GM21390 (cell line): ENCODE measurements at regions not wholly inside any gene's neighbourhood (a gene's known extent, or its start where the extent isn't known, plus 50 kb on each side); places are given as distances from the start of the nearest gene placed in this dataset.
"Not testable (repeated sequence)": the region's sequence is repeated elsewhere in the genome, so short reads cannot be mapped to it uniquely, and the experiment has no call there.

Experiments
- ATAC-seq: cut with Tn5 transposase; IDR thresholded peaks from one replicate; pipeline ENCODE4 v1.9.1; 2021; ENCODE audit not compliant: unreplicated experiment

DNA sequence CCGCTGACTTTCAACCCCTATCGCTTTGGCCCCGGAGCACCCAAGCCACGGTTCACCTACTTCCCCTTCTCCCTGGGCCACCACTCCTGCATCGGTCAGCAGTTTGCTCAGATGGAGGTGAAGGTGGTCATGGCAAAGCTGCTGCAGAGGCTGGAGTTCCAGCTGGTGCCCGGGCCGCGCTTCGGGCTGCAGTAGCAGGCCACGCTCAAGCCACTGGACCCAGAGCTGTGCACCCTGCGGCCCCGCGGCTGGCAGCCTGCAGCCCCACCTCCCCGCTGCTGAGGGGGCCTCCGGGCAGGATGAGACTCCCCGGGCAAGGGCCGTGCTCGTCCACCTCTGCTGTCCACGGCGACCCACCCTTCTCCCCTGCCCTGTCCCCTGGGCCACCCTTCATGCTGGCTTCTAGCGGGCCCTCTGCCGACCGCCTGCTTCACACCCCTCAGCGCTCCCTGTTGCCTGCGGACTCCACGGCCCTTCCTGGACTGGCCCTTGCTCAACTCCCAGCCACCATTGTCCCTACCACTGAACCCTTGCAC lies 92.2 kb upstream of the TRABD2B start:
- ATAC-seq, result no peak

DNA sequence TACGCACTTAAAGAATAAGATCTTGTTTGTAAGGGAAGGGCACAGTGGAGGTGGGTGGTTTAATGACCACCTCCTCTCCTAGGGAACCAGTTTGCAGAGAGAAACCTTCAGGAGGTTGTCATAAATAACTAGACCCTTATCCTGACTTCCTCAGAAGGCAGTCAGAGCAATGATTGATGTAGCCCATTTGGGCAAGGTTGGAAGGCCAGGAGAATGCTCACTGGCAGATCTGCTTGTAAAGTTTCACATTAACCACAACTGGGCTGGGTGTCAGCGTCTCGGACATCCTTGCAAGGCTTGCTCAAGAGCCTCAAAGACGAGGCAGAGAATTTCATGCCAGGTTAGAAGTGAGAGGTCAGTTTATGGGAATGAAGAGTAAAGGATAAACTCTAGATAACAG lies 87.6 kb upstream of the TRABD2B start:
- ATAC-seq, result no peak

DNA sequence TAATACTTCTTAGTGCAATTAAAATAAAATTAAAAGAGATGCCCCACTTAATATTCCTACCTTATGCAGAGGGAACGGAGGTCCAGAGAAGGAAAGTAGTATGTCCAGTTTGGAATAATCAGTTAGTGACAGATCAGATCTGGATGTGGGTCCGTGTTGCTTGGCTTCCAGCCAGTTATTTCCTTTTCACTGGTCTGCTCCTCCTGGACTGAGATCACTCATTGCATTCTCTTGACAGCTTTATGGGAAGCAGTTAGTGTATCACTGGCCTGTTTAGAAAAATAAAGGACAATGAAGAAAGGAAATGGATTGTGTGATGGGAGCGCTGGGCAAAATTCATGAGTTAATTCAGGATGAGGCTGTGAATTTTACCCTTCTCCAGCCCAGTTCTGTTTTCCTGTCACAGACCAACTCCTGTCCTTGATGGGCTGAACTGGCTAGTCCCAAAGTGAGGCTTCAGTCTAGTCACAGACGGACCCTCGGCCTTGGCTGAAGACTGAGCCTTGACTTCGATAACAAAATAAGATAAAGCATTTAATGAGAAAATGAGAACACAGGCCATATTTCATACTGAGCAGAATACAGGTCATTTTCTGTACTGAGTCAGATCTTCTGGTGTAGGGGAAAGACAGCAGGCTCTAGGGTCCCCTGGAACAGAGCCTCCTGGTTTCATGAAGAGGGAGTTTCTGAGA lies 85.2 kb upstream of the TRABD2B start:
- ATAC-seq, result no peak

DNA sequence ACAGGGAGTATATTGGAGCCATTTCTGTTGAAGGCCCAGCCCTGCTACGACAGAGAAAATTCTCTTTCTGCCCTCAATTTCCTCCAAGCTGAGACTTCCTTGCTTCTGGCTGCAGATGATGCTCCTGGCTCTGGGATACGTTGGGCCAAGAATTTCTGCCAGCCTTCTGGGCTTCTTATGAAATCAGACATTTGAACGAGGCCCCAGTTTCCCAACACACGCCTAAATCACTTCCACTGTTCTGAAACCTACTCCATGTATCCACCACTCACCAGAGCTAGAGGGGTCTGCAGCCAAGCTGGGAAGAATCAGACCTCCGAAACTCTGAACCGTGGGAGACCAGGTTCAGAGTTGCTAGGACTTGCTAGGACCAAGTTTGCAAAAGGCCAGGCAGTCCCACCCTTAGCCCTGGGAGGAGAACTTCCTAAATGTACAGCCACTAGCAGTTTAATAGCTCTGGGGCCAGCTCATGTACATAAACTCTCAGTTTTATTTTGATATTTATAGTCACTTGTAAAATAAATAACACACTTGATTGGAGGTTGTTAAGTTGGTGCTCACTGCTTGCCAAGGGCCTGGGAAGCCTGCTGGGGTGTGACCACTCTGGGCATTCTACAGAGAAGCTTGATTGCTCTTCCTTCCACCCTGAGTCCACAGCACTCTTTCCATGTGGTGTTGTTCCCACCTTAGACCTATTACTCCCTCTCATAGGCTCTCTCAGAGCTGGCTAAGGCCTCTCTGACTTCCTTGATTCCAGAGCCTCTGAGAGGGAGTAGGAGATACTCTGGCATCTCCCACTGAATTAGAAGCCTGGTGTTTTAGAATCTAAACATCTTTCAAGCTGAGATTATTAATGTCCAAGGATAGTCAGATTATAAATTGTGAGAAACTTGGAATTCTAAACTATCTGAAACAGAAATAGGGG lies 83.4 kb upstream of the TRABD2B start:
- ATAC-seq, result no peak

DNA sequence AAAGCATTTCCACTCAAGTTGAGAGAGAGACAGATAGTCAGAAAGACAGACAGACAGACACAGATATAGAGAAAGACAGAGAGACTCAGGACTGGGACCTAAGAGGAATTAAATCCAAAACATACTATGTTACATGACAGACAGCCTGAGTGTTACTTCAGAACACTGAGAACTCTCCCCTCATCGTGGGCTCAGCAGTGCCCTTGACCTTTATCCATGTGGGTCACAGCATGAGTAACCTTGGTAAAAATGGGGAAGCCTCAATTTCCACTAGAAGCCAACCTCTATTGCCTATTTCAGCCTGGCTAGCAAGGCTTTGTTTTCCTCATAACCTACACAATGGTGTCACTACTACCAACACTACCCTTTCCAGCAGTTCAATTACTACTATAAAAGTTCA lies 81.9 kb upstream of the TRABD2B start:
- no peak for ATAC-seq

DNA sequence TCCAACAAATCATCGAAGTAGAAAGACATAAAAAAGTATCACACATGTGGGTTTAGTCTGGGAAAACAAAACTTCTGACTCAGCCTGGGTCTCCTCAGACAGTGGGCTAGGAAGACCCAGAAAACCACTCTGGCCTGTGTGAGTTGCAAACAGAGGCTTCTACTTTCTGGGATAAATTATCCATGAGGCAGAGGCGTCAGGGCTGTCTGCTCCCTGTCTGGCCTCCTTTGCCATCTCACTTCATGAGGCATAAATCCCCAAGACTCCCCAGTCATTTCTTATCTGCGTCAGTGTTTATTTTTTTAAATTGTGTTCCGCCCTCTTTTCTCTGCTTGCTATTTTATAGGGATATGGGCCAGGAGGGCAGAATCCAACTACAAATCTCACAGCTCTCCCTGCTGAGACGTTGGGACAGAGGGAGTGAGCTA lies 80.6 kb upstream of the TRABD2B start:
- no peak for ATAC-seq

DNA sequence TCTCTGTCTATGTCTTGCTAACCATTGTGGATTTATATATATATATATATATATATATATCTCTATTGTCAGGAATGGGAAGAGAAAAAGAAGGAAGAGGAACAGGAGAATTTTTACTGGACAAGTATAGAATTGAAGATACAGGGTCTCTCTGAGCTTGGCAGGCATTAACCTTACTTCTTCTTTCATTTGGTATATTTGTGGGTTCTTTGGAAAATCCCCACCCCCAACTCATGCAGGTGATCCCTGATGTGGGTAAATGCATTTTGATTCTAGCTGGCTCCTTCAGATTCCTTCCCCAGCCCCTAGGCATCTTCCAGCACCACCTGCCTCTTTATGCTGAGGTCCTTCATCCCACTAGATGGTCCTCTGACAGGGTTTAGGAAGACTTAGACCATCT lies 78.8 kb upstream of the TRABD2B start:
- no peak for ATAC-seq

DNA sequence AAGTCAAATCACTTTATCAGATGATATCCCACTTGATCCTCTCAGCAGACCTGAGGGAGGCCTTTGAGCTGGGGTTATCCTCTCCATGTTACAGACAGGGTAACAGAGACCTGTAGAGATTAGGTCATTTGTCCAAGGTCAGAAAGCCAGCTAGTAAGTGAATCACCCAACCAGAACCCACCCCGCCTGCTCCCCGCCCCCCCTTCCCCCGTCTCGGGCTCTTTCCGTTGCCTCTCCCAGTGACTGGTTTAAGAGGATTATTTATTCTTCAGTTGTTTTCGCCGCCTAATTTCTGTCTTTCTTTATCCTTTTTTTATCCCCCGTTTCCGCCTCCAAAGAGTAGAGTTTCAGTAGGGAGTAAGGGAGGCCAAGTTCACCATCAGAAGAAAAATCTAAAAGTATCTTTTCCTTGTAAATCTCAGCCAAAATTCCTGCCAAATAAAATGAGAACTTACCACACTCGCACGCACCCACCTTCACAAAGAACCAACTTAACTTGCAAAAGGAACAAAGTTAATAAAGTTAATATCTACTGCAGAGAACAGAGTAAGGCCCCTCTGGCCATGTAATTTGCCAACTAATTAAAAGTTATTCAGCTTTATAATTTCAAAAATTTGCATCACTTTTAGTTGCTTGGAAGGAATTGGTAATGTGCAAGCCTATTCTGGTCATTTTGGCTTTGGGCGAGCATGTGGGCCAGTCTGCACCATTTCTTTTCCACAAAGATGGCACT lies 76.8 kb upstream of the TRABD2B start:
- ATAC-seq, result no peak

DNA sequence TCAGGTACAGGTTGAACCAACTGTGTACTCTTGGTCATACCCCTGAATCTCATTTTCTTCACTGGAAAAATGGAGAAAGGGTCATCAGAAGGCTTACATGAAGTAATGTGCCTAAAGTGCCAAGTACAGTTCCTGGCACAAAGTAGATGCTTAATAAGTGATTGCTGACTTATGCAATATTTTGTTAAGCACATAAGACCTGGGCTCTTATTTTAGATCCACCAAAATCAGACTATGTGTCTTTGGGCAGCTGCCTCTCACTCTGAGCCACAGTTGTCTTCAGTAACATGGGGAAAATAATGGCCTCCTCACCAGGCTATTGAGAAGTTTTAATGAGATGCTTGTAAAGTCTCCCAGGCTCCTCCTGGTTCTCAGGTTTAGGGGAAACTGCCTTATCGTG lies 74.3 kb upstream of the TRABD2B start:
- ATAC-seq, result no peak

DNA sequence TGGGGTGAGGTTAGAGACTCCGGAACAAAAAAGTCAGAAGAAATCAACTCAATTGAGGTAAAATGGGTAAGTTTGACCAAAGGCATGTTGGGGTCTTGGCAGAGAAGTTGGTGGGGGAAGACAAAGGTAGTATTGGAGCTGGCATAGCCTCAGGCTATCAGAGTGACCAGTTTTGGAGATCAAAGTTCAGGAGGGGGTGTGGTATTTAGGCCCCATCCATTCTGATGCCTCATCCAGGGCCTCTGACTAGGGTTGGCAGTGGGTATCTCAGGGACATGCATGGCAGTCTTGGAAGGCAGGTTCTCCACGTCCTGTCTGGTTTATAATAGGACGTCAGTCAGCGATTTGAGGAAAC lies 73.2 kb upstream of the TRABD2B start:
- no peak for ATAC-seq

DNA sequence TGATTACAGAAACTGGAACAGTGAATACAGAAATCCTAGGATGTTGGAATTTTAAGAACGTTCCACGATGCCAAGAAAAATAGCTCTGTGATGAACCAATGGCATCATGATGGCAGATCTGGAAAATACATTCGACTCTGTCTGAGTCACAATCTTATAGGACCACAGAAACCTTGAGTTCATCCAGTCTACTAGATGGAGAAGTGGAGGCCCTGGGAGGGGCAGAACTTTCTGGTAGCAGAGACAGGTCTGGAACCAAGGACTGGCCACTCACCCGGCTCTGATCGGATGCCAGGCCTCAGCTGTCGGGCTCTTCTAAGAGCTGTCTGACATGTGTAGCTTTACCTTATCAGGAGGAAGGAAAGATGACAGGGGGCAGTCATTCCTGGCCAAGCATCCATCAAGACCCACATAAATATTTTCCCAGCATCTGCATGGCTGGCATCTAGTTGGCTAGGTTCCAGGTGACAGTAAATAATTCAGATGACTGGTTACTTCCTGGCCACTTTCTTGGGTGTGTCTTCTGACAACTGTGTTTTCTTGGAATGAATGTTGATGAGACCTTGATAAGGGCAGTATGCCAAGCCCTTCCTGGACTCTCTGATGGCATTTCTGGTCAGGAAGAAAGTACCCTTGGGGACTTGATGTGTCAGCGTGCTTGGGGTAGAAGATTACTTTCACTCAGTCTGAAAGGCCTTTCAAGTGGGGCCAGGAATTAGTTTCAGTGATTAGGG lies 72.6 kb upstream of the TRABD2B start:
- ATAC-seq, result no peak

DNA sequence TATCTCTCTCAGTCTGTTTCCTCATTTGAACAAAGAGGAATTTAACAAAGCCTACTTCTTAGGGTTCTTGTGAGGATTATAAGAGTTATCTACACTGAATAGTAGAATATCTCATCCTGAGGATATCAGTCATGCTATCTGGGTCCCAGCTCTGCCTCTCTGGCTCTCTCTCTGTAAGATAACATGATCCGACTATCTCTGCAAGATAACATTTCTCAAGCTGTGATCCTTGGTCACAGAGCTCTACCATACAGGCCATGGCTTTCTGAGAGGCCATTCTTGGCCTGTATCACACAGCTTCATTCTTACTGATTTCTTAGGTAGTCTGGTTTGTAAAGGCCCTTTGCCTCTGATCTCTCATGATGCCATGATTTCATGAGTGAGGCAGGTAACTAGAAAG lies 71.0 kb upstream of the TRABD2B start:
- ATAC-seq, result no peak

DNA sequence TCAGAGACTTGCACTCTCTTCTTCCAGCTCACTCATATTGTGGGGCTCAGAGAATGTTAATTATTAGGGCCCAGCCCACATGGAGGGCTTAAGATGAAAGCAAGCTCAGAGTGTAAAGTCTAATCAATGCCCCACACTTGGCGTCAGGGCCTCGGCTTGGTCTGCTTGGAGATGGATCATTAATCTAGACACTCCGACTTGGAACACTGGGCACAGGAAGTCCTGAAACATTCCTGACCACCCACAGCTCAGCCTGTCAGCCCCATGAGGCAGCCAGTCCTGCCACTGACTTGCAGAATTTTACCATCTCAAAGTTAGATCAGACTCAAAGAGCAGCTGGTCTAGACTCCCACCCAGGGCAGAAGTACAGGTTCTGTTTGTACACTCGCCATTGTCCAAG lies 69.8 kb upstream of the TRABD2B start:
- no peak for ATAC-seq

DNA sequence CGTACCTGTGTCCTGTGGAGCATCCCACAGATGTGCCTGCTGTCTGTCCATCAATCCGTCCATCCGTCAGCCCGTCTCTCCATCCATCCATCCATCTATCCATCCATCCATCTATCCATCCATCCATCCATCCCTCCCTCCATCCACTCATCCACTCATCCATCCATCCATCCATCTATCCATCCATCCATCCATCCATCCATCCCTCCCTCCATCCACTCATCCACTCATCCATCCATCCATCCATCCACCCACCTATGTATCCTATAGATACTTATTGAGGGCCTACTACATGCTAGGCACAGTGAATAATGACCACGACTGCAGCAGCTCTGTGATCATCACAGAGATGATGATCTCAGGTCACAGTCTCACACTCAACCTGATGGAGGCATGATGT lies 67.5 kb upstream of the TRABD2B start:
- ATAC-seq, result not testable (repeated sequence)

DNA sequence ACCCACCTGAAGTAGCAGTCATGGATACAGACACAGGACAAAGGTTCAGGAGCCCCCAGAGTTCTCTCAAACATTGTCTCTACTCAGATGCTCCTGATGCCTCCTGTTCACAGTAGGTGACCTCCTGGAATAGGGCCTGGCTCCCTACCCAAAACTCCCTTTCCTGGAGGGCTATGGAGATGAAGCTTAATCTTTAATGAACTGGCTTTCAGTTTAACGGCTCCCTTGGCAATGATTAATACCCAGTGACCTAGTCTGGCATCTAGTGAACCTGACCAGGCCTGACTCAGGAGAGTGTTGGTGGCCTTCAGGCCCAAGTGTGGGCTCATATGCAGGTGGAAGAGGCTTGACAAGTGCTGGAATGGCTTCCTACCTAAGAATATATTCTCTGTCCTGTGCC lies 65.2 kb upstream of the TRABD2B start:
- no peak for ATAC-seq

DNA sequence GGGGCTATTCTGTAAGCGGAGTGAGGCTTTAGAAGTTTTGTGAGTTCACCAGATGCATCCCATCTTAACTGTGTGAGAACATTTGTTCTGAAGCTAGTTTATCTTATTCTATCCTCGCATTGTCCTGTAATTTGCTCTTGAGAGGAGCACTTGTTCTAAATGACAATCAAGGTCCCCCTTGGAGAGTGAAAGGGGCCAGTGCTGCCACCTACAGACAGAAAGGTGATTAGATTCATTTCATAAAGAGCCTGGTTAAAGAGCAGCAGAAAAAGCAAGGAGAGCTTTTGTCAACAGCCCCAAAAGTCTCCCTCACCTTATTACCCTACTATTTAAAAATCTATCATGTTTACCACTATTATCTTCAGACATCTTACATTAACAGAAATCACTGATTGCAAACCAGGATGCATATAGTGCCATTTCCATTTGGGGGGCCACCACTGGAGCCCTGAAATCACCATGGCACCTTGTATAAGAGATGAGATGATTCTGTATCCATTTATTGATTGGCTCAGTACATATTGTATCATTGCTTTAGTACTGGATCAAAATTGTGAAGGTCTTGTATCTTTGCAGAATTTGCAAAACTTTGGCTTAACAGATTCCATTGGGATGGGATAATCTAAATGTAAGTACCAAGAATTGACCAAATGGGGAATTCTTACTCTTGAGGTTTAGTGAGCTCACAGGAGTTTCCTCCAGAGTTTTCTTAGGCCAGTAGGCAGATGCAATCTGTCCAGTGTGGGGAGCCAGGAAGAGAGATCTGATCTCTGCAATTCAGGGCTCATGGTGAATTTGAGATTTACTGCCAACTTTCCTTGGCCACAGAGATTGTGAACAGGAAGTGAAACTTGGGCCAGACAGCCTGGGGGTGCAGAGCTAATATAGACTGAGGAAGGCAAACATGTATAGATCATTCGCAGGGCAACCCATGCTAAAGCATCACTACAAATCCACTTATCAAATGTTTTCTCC lies 64.3 kb upstream of the TRABD2B start:
- peak; percentile 63 for ATAC-seq

DNA sequence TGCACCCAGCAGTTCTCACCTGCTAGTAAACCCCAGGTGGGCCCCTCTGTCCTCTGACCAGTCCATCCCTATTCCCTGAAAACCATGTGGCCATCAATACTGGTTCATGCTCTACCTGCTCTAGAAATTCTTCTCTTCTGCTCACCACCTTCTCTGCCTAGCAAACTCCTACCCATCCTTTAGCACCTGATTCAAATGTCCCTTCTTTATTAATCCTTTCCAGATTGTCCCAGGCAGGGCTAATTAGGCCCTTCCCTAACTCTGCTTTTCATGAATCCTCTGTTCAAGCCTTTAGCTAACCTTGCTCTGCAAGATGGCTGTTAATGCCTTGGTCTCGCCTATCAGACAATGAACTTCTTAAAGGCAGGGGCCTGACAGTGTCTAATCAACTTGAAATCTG lies 62.1 kb upstream of the TRABD2B start:
- ATAC-seq, result no peak

DNA sequence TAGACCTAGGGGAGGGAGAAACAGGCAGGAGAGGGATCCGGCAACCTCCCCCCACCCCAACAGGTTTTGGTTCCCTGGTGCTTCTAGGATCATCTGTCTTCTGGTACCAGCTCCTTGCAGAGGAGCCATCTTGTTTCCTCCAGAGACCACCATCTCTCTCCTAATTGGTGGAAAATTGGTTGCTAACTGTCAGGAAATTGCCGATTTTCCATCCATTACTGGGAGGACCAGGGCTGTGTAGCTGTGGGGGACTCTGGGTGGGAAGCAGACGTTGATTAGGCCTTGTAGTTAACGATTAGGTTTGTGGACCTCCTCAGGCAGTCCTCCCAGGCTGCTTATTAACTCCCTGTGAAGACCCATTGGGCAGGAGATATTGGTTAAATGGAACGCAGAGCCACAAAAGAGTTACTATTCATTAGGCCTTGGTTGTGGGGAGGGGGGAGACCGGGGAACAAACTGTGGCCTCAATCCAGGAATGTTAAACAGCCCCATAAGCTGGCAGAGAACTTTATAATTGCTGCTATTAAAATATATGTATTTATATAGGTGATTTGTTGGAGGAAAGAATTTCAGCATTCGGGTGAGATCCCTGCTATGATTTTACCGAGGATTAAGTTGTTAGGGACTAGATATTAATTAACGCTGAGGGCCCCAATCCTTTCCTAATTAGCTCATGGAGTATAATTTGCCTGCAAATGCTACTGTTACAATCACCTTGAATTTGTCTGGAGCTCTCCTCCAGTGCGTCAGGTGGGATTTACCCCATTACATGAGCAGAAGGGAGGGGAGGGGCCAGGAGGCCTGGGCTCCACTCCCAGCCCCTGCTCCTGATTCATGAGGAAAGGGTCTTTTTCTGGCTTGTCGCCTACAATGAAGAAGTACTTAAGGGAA lies 61.2 kb upstream of the TRABD2B start:
- ATAC-seq, result no peak

DNA sequence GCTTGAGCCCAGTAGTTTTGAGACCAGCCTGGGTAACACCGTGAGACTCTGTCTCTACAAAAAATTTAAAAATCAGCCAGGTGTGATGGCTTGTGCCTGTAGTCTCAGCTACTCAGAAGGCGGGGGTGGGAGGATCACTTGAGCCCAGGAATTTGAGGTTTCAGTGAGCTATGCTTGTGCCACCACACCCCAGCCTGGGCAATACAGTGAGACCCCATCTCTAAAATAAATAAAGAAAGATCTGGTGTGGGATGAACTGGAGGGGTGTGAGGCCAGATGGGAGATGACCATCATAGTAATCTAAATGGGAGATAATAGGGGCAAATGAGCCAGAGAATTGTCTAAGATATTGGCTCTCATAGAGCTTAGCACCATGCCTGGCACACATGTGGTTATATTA lies 60.1 kb upstream of the TRABD2B start:
- ATAC-seq, result no peak
